ENCODE measurements at regions not wholly inside any gene's neighbourhood (a gene's known extent, or its start where the extent isn't known, plus 50 kb on each side); places are given as distances from the start of the nearest gene placed in this dataset.

DNA sequence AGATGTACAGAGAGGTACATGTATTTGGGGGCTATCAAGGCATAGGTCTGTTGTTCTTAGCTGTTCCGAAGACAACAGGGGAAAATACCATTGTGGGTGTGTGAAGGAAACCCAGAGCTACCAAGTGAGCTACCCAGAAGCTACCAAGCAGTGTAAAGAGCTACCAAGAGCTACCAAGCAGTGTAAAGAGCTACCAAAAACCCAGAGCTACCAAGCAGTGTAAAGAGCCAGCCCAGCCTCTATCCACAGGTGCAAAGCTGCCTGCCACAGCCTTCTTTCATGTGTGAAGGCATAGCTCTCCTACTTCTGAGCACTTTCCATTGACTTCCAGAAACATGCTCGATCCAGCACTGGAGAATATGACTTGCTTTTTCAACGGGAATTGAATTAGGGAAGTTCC is 145.7 kb downstream of the AKAP11 start:
- Histone ChIP-seq H3K4me1 (ENCODE audit: insufficient read depth, low read length) (no peaks in the 10 kb centered on the region), H3K27ac (ENCODE audit: low read length) (no peak overlapping the region), H3K4me2 (ENCODE audit: low read length) (no peak overlapping the region), H3K79me2 (ENCODE audit: low read length) (no peaks in the 10 kb centered on the region), H3F3A (ENCODE audit: low read length, unreplicated experiment) (no peaks in the 10 kb centered on the region), H3K4me3 (ENCODE audit: low read length) (no peak overlapping the region), H3K9me2 (replicated peaks; ENCODE audit: low read length) (no peaks in the 10 kb centered on the region), H3K9ac (ENCODE audit: low read length) (no peak overlapping the region), H3K36me3 (ENCODE audit: low read depth, low read length) (no peaks in the 10 kb centered on the region), H3K9me3 (ENCODE audit: low read length) (no peaks in the 10 kb centered on the region), H3K27me3 (ENCODE audit: low read length) (no peaks in the 10 kb centered on the region), H4K20me1 (ENCODE audit: low read length) (no peaks in the 10 kb centered on the region), H2AFZ (ENCODE audit: low read length) (no peak overlapping the region)
- ATAC-seq (no peak), DNase-seq (no peak)
- ChIA-PET CTCF (no interaction called here), POLR2A (ENCODE audit: unreplicated experiment) (no interaction called here)
- intact Hi-C loops (cut with micrococcal nuclease) = no loop called here
- no TSS peak for BruUV-seq (replicated peaks)
- TF ChIP-seq EZH2 (IDR thresholded peaks at IDR 0.05; ENCODE audit: low read length, unreplicated experiment) (no peak), EZH2phosphoT487 (IDR thresholded peaks at IDR 0.05; ENCODE audit: borderline replicate concordance, low read length) (no peak)
- TF ChIP-seq, protein P1, sequence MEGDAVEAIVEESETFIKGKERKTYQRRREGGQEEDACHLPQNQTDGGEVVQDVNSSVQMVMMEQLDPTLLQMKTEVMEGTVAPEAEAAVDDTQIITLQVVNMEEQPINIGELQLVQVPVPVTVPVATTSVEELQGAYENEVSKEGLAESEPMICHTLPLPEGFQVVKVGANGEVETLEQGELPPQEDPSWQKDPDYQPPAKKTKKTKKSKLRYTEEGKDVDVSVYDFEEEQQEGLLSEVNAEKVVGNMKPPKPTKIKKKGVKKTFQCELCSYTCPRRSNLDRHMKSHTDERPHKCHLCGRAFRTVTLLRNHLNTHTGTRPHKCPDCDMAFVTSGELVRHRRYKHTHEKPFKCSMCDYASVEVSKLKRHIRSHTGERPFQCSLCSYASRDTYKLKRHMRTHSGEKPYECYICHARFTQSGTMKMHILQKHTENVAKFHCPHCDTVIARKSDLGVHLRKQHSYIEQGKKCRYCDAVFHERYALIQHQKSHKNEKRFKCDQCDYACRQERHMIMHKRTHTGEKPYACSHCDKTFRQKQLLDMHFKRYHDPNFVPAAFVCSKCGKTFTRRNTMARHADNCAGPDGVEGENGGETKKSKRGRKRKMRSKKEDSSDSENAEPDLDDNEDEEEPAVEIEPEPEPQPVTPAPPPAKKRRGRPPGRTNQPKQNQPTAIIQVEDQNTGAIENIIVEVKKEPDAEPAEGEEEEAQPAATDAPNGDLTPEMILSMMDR (conservative IDR thresholded peaks at IDR 0.05; ENCODE audit: low read depth, low read length) = no peak

DNA sequence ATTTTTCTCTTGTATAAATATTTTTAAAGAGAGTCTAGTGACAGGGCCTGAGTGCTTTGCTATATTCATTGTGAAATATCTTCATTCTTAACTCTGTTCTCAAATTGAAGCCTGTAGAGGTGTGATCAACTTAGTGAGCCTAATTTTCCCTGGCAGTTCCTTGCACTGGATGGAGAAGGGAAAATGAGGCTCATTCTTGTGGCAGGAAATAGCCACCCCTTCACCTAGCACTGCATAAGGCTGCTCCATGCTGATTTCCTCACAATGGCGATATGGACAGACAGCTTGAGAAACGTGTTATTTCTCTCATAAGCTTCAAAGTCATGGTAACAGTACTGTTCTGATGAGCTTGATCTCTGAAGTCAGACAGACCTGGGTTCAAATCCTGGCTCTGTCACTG is 146.2 kb downstream of the AKAP11 start:
- H3K4me3 ChIP-seq (ENCODE audit: low read length) = no peak overlapping the region

DNA sequence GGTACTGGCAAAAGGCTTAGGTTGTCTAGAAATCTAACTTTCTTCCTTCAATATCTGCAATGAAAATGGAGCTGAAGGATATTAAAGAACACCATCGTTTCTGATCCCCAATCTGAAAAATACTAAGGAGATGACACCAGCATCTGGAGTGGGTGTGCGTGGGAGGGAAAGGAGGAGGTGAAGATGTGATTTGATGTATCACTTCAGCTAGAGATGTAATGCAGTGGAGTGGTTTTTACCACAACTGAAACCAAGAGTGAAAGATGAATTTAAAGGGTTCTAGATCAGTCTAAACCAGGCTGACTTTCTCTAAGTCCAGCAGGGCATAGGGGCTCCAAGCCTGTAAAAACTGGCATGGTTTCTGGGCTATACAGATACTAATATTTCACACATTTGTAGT is 148.4 kb downstream of the AKAP11 start:
- CTCF ChIA-PET = no interaction called here
- Histone ChIP-seq H3K9ac (ENCODE audit: low read length) (no peak overlapping the region), H3K4me1 (ENCODE audit: insufficient read depth, low read length) (no peaks in the 10 kb centered on the region), H3K79me2 (ENCODE audit: low read length) (no peaks in the 10 kb centered on the region), H3K9me3 (ENCODE audit: low read length) (no peaks in the 10 kb centered on the region), H3F3A (ENCODE audit: low read length, unreplicated experiment) (no peaks in the 10 kb centered on the region), H3K27ac (ENCODE audit: low read length) (no peak overlapping the region), H2AFZ (ENCODE audit: low read length) (no peak overlapping the region), H4K20me1 (ENCODE audit: low read length) (no peaks in the 10 kb centered on the region), H3K4me2 (ENCODE audit: low read length) (no peak overlapping the region), H3K36me3 (ENCODE audit: low read depth, low read length) (no peaks in the 10 kb centered on the region), H3K27me3 (ENCODE audit: low read length) (no peaks in the 10 kb centered on the region), H3K9me2 (replicated peaks; ENCODE audit: low read length) (no peaks in the 10 kb centered on the region), H3K4me3 (ENCODE audit: low read length) (no peak overlapping the region)
- BruUV-seq (replicated peaks) = no TSS peak
- ATAC-seq (no peak), DNase-seq (no peak)
- TF ChIP-seq EZH2phosphoT487 (IDR thresholded peaks at IDR 0.05; ENCODE audit: borderline replicate concordance, low read length) (no peak), EZH2 (IDR thresholded peaks at IDR 0.05; ENCODE audit: low read length, unreplicated experiment) (no peak)
- TF ChIP-seq, protein P1 (conservative IDR thresholded peaks at IDR 0.05; ENCODE audit: low read depth, low read length) = no peak
- POLR2A ChIA-PET (ENCODE audit: unreplicated experiment) = no interaction called here
- intact Hi-C loops (cut with micrococcal nuclease) = no loop called here

More for the DNA sequence above, 146.2 kb downstream of the AKAP11 start:
- TF ChIP-seq, protein P1 (conservative IDR thresholded peaks at IDR 0.05; ENCODE audit: low read depth, low read length) = no peak
- TF ChIP-seq EZH2 (IDR thresholded peaks at IDR 0.05; ENCODE audit: low read length, unreplicated experiment) = no peak
- no peak for TF ChIP-seq EZH2phosphoT487 (IDR thresholded peaks at IDR 0.05; ENCODE audit: borderline replicate concordance, low read length)
- Histone ChIP-seq H3K27ac (ENCODE audit: low read length) (no peak overlapping the region), H3K9ac (ENCODE audit: low read length) (no peak overlapping the region), H3K4me1 (ENCODE audit: insufficient read depth, low read length) (no peaks in the 10 kb centered on the region), H3F3A (ENCODE audit: low read length, unreplicated experiment) (no peaks in the 10 kb centered on the region), H3K27me3 (ENCODE audit: low read length) (no peaks in the 10 kb centered on the region), H3K9me2 (replicated peaks; ENCODE audit: low read length) (no peaks in the 10 kb centered on the region), H3K4me2 (ENCODE audit: low read length) (no peak overlapping the region), H3K36me3 (ENCODE audit: low read depth, low read length) (no peaks in the 10 kb centered on the region), H4K20me1 (ENCODE audit: low read length) (no peaks in the 10 kb centered on the region), H3K79me2 (ENCODE audit: low read length) (no peaks in the 10 kb centered on the region), H3K9me3 (ENCODE audit: low read length) (no peaks in the 10 kb centered on the region), H2AFZ (ENCODE audit: low read length) (no peak overlapping the region)
- CTCF ChIA-PET = no interaction called here
- intact Hi-C loops (cut with micrococcal nuclease) = no loop called here
- no TSS peak for BruUV-seq (replicated peaks)
- no peak for DNase-seq
- POLR2A ChIA-PET (ENCODE audit: unreplicated experiment) = no interaction called here
- no peak for ATAC-seq
